Smooth muscle cell (in vitro differentiated cells): ENCODE measurements at regions not wholly inside any gene's neighbourhood (a gene's known extent, or its start where the extent isn't known, plus 50 kb on each side); places are given as distances from the start of the nearest gene placed in this dataset.

Source experiments
- DNase-seq: peaks from one replicate; lab custom pipeline; 2025; ENCODE audit not compliant: unreplicated experiment; lab: John Stamatoyannopoulos, UW
- H2AFZ ChIP-seq: fragments of 200-600 bp; sonication (generic); 2 replicates; pipeline ENCODE4 v1.6.0; 2016; ENCODE audit warnings: antibody characterized with exemption, low read depth, mild to moderate bottlenecking
- H3F3A ChIP-seq: fragments of 200-600 bp; sonication (generic); 2 replicates; pipeline ENCODE4 v1.6.0; 2017; ENCODE audit warnings: antibody characterized with exemption, low read depth
- H3K27ac ChIP-seq: fragments of 200-600 bp; sonication (generic); 2 replicates; pipeline ENCODE4 v1.5.1; 2016; ENCODE audit warnings: low read depth, mild to moderate bottlenecking
- H3K27me3 ChIP-seq: fragments of 200-600 bp; sonication (generic); 2 replicates; pipeline ENCODE4 v1.6.1; 2016; ENCODE audit warnings: low read depth, mild to moderate bottlenecking
- H3K36me3 ChIP-seq: fragments of 200-600 bp; sonication (generic); 2 replicates; pipeline ENCODE4 v1.5.1; 2016; ENCODE audit warnings: low read depth
- H3K4me1 ChIP-seq: fragments of 200-600 bp; sonication (generic); 2 replicates; pipeline ENCODE4 v1.5.1; 2016; ENCODE audit warnings: low read depth
- H3K4me2 ChIP-seq: fragments of 200-600 bp; sonication (generic); 2 replicates; pipeline ENCODE4 v1.6.0; 2016; ENCODE audit warnings: mild to moderate bottlenecking
- H3K4me3 ChIP-seq: fragments of 200-600 bp; sonication (generic); 2 replicates; pipeline ENCODE4 v1.5.1; 2016; ENCODE audit warnings: mild to moderate bottlenecking
- H3K79me2 ChIP-seq: fragments of 200-600 bp; sonication (generic); 2 replicates; pipeline ENCODE4 v1.6.0; 2016; ENCODE audit warnings: low read depth, mild to moderate bottlenecking
- H3K9ac ChIP-seq: fragments of 200-600 bp; sonication (generic); 2 replicates; pipeline ENCODE4 v1.6.0; 2016; ENCODE audit warnings: low read depth
- H3K9me3 ChIP-seq: fragments of 200-600 bp; sonication (generic); replicated peaks from 2 replicates; pipeline ENCODE4 v1.5.1; 2016; ENCODE audit warnings: low read depth
- H4K20me1 ChIP-seq: fragments of 200-600 bp; sonication (generic); 2 replicates; pipeline ENCODE4 v1.6.0; 2016; ENCODE audit warnings: low read depth
- CTCF ChIP-seq: fragments of 200-600 bp; sonication (generic); IDR thresholded peaks from 2 replicates; pipeline ENCODE4 v1.5.1; 2017; ENCODE audit warnings: borderline replicate concordance, mild to moderate bottlenecking, antibody characterized with exemption; ENCODE audit not compliant: insufficient read depth, poor library complexity, severe bottlenecking
- WGBS: methylation state at CpG from one replicate; pipeline ENCODE4 v1.1.7; 2016; ENCODE audit warnings: low lambda C conversion rate; 5-methylcytosine and 5-hydroxymethylcytosine counted together

- Histone ChIP-seq H3K27me3 (no peaks in the 10 kb centered on the region), H3K27ac (no peak overlapping the region), H3F3A (no peaks in the 10 kb centered on the region), H3K36me3 (no peaks in the 10 kb centered on the region), H3K4me1 (peaks cover 29% of the 10 kb centered on the region), H2AFZ (peak overlapping the region; percentile 69), H3K4me3 (no peak overlapping the region), H3K9ac (no peak overlapping the region), H3K4me2 (no peak overlapping the region), H3K9me3 (no peaks in the 10 kb centered on the region), H3K79me2 (no peaks in the 10 kb centered on the region), H4K20me1 (no peaks in the 10 kb centered on the region)
- WGBS: 78% methylated on average over 13 of the region's 13 CpGs
- TF ChIP-seq CTCF: no peak
- DNase-seq: no peak
Measured at GRCh38 chr15:95845862-95846515, 484.5 kb upstream of the NR2F2 start.

GRCh38 chr15:95848126-95848525 is 482.4 kb upstream of the NR2F2 start:
- no peaks in the 10 kb centered on the region for H3K27me3 ChIP-seq
- DNase-seq: no peak
- no peaks in the 10 kb centered on the region for H3F3A ChIP-seq
- no peak overlapping the region for H3K9ac ChIP-seq
- H3K79me2 ChIP-seq: no peaks in the 10 kb centered on the region
- H2AFZ ChIP-seq: no peak overlapping the region
- H4K20me1 ChIP-seq: no peaks in the 10 kb centered on the region
- no peak overlapping the region for H3K27ac ChIP-seq
- H3K36me3 ChIP-seq: no peaks in the 10 kb centered on the region
- no peak for TF ChIP-seq CTCF
- H3K4me3 ChIP-seq: no peak overlapping the region
- no peaks in the 10 kb centered on the region for H3K9me3 ChIP-seq
- peaks cover 29% of the 10 kb centered on the region for H3K4me1 ChIP-seq
- no peak overlapping the region for H3K4me2 ChIP-seq
- WGBS: 92% methylated on average over 1 of the region's 1 CpG

GRCh38 chr15:95850837-95851236 is 479.7 kb upstream of the NR2F2 start:
- no peaks in the 10 kb centered on the region for H3F3A ChIP-seq
- no peaks in the 10 kb centered on the region for H3K9me3 ChIP-seq
- no peak for DNase-seq
- peaks cover 12% of the 10 kb centered on the region for H3K4me1 ChIP-seq
- H2AFZ ChIP-seq: no peak overlapping the region
- TF ChIP-seq CTCF: peak; percentile 4
- H3K4me2 ChIP-seq: no peak overlapping the region
- no peaks in the 10 kb centered on the region for H3K79me2 ChIP-seq
- no peak overlapping the region for H3K4me3 ChIP-seq
- no peak overlapping the region for H3K9ac ChIP-seq
- WGBS: 83% methylated on average over 2 of the region's 2 CpGs
- H4K20me1 ChIP-seq: no peaks in the 10 kb centered on the region
- H3K27me3 ChIP-seq: no peaks in the 10 kb centered on the region
- no peak overlapping the region for H3K27ac ChIP-seq
- H3K36me3 ChIP-seq: no peaks in the 10 kb centered on the region

GRCh38 chr15:95853350-95853749 is 477.1 kb upstream of the NR2F2 start:
- H3K27ac ChIP-seq: no peak overlapping the region
- H2AFZ ChIP-seq: no peak overlapping the region
- no peak for DNase-seq

More at GRCh38 chr15:95853350-95853749, 477.1 kb upstream of the NR2F2 start:
- TF ChIP-seq CTCF: no peak
- no peaks in the 10 kb centered on the region for H3K79me2 ChIP-seq
- H3K4me2 ChIP-seq: no peak overlapping the region
- H3F3A ChIP-seq: no peaks in the 10 kb centered on the region
- H3K36me3 ChIP-seq: no peaks in the 10 kb centered on the region
- H4K20me1 ChIP-seq: no peaks in the 10 kb centered on the region
- no peaks in the 10 kb centered on the region for H3K9me3 ChIP-seq
- H3K27me3 ChIP-seq: no peaks in the 10 kb centered on the region
- H3K4me3 ChIP-seq: no peak overlapping the region
- no peaks in the 10 kb centered on the region for H3K4me1 ChIP-seq
- H3K9ac ChIP-seq: no peak overlapping the region
